GM12873 (cell line): ENCODE measurements at regions not wholly inside any gene's neighbourhood (a gene's known extent, or its start where the extent isn't known, plus 50 kb on each side); places are given as distances from the start of the nearest gene placed in this dataset.

Experiments used
- TF ChIP-seq, protein P1 (sequence below): IDR thresholded peaks from 2 replicates; pipeline ENCODE4 v1.5.1; 2012; ENCODE audit warnings: low read depth, mild to moderate bottlenecking, moderate library complexity, low read length, control low read depth; ENCODE audit not compliant: insufficient read depth; ENCODE audit errors: missing control alignments

DNA sequence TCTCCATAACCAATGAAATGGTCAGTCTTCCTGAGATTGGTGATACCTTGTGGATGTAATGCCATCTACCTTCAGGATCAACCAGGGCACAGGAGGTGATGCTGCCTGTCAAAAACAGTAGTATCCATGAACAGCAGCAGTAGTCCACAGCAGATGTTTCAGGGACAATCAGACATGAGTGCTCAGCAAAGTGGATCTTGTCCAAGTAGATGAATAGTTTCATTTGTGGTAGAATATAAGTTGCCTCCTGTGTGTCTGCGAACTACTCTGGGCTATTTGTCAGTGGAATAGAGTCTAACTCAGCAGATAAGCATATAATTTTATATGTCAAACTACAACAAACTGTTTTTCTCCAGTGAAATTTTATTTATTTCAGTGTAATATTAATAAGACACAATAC is 1860.1 kb upstream of the ACO1 start:
- TF ChIP-seq, protein P1, sequence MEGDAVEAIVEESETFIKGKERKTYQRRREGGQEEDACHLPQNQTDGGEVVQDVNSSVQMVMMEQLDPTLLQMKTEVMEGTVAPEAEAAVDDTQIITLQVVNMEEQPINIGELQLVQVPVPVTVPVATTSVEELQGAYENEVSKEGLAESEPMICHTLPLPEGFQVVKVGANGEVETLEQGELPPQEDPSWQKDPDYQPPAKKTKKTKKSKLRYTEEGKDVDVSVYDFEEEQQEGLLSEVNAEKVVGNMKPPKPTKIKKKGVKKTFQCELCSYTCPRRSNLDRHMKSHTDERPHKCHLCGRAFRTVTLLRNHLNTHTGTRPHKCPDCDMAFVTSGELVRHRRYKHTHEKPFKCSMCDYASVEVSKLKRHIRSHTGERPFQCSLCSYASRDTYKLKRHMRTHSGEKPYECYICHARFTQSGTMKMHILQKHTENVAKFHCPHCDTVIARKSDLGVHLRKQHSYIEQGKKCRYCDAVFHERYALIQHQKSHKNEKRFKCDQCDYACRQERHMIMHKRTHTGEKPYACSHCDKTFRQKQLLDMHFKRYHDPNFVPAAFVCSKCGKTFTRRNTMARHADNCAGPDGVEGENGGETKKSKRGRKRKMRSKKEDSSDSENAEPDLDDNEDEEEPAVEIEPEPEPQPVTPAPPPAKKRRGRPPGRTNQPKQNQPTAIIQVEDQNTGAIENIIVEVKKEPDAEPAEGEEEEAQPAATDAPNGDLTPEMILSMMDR = no peak

DNA sequence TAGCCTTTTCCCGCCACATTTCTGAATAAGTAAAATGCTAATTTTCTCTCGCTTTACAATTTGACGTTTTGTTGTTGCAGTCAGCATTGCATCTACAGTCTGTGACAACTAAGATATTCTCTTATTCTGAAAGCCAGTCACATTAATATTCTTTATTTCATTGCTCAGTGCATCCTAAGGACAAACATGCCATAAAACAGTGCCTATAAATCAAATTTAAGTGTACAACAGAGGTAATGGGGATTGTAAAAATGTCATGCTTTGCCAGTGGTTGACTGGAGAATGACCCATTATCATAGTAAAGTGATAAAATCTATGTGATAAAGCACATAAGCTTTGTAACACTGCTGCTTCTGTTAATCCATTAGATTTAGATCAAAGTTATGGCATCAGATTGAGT is 1850.0 kb upstream of the ACO1 start:
- TF ChIP-seq, protein P1 = no peak

DNA sequence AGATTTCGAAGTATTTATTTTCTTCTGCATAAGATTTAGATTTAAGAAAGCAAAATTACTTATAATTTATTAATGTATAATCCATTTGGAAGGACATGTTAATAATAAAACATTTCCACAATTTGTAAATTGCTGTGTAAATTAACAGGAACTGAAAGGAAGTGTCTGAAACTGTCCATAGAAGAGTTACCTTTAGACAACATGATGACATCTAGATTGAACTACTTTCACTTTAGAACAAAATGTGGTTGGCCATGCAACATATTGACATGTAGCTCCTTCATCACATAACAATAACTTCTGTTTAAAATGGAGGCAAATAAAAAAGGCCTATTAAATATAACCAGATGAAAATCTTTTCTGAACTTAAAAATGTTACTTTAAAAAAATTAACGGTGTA is 1849.5 kb upstream of the ACO1 start:
- TF ChIP-seq, protein P1 = no peak

DNA sequence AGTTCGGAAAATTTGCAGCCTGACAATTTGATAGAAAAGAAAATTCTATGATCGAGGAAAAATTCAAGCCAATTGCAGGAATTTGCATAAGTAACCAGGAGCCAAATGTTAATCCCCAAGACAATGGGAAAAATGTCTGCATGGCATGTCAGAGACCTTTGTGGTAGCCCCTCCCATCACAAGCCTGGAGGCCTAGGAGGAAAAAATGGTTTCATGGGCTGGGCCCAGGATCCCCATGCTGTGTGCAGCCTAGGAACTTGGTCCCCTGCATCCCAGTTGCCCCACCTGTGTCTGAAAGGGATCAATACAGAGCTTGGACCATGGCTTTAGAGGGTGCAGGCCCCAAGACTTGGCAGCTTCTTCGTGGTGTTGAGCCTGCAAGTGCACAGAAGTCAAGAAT is 1847.9 kb upstream of the ACO1 start:
- TF ChIP-seq, protein P1 = no peak

DNA sequence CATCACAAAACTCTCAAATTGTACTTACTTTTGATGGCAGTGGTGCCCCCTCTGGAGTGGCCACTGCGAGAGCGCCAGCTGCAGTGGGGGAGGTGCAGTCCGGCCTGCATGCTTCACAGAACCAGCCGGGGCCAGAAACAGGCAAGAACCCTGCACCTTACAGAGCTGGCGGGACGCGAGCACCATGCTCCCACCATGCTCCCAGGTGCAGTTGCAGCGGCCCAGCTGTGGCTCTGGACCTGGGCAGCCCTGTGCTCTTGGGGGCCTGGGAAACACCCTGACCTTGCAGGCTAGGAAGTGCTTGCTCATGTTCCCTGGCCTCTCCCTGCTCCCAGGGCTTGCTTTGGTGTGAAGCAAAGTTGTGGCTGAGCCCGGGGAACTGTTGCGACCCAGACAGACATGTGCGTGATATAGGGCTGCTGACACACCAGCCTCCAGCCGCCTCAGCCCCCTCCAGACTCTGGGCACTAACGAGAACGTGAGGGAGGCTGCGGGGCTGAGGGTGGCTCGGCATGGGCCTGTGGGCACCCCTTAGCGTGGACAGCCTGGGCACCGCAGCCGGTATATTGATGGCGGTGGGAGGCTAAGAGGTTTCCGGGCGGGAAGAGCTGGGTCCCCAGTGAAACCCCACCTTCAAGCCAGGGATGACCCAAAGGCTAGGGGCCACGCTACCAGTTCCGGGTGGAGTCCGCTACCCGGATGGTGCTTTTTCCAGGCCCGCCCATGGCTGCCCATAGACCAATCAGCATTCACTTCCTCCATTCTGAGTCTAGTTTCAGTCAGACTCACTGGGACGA is 1809.9 kb upstream of the ACO1 start:
- TF ChIP-seq, protein P1 = no peak

DNA sequence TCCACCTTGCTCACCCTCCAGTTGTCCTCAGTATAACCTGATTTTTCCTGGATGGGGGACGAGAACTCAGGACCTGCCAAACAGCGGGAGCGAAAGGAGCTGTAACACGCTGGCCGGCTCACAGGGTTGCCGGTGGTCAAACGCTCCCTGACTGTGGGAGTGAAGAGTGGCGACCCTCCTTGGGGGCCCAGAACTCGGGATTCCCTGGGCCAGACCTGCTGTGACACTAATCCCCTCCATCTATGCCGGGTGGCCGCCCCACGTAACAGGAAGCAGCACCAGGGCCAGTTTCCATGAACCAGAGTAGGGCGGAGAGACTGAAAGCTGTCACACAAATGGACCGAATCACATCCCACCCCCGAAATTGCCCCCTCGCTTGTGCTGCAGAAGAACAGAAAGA is 1809.2 kb upstream of the ACO1 start:
- TF ChIP-seq, protein P1 = no peak

DNA sequence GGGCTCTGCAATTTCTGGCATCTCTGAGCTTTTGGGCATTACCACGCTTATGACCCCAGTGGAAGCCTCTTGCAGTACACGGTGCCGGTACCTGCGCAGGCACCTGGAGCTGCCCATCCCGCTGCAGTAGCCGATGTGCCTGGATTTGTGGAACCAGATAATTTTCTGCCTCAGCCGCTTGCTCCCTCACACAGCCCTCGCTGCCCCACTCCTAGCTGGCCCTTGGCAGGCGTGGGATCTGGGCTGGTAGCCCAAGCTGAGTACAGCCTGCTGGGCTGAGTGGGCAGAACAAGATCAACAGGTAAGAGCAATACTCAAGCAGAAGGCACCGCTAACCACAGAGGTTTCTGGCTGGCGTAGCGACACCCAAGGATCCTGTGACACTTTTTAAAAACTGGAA is 1808.8 kb upstream of the ACO1 start:
- TF ChIP-seq, protein P1 = no peak
